Epithelial cell of proximal tubule (primary cell): ENCODE measurements at regions not wholly inside any gene's neighbourhood (a gene's known extent, or its start where the extent isn't known, plus 50 kb on each side); places are given as distances from the start of the nearest gene placed in this dataset.

Experiments
- DNase-seq: peaks from one replicate; pipeline ENCODE4 v3.0.0-alpha.2; 2011; ENCODE audit warnings: low read depth
- H3K4me3 ChIP-seq: 2 replicates; pipeline ENCODE4 v1.5.1; 2011; ENCODE audit warnings: low read depth, mild to moderate bottlenecking, low read length
- CTCF ChIP-seq: conservative IDR thresholded peaks from 2 replicates; pipeline ENCODE4 v1.5.1; 2012; ENCODE audit warnings: low read depth, mild to moderate bottlenecking, low read length

- TF ChIP-seq CTCF, result no peak
- DNase-seq, result no peak
- H3K4me3 ChIP-seq, result no peak overlapping the region
These were observed 120.7 kb downstream of the EDN3 start for GRCh38 chr20:59421089-59421488.

DNA sequence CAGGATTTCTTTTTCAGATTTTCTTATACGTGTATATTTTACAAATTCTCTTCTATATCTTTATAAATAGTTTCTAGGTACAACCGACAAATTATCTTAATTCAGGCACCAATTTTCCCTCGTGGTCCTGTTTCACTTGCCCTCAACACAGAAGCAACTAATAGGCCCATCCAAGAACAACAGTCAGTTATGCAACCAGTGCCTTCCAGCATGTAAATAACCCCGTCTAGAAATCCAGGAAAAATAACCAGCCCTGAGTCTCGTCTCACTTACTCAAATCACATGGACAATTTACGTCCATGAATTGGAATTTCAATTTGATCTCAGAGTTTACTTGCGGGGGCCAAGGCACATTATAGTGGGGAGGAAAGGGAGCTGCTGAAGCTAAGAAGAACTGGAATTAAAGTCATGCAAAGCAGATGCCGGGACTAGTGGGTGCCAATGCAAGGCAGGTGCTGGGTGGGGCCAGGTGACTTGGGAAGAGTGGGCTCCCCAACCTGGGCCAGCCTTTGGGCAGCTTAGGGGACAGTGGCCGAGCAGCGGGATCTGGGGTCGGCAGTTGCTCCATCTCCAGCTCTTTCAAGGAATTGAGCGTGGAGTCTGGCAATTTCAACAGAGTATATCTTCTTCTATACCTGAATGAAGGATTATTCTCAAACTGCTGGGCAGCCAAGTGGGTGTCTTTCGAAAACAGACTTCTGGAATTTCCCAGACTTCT is 121.7 kb downstream of the EDN3 start:
- no peak overlapping the region for H3K4me3 ChIP-seq
- TF ChIP-seq CTCF, result no peak
- DNase-seq, result no peak

DNA sequence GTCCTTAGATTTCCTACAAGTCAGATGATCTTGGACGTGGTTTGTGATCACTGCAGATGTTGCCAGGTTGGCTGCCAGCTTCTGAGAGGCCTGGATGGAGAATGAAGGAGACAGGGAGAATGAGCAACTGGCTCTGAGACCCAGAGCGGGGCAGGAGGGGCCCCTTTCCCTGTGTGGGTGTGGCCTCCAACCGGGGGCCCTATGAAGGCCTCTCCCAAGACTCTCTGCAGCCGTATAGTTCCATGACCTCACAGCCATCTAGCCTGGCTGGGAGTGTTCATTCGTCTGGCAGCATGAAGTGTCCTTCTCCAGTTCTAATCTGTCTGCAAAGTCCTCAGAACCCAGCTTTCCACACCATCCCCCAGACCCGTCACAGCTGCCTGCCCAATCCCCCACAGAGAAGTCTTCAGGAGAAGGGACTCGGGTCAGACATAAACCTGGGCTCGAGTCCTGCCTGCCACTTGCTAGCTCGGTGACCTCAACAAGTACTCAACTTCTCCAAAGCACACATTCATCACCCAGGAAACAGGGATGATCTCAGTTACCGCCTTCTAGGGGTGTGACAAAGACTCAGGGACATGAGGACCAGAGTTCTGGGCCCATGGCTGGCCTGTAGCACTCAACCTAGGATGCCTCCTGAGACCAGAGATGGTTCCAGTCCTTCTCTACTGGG is 122.6 kb downstream of the EDN3 start:
- no peak for TF ChIP-seq CTCF
- DNase-seq, result no peak

GRCh38 chr20:59424976-59425375 is 124.6 kb downstream of the EDN3 start:
- TF ChIP-seq CTCF, result no peak
- H3K4me3 ChIP-seq, result no peak overlapping the region
- DNase-seq, result no peak

More for the DNA sequence above, 122.6 kb downstream of the EDN3 start:
- no peak overlapping the region for H3K4me3 ChIP-seq

DNA sequence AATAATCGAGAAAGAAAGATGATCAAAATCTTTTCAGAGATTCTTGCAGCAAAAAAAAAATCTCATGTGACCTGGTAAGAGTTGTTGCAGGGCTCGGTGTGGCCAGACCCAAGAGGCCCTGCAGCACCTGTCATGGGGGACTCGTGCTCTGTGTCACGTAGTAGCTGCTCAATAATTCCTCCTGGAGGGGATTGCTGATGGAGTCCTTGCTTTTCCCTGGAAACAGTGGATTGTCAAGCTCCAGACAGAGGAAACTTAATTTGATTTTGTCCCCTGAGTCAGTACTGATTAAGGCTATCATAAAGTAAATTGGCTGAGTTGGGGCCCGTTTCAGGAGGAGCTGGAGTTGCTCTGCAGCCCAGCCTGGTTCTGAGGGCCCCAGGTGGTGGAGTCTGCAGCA is 125.2 kb downstream of the EDN3 start:
- DNase-seq, result no peak
- no peak for TF ChIP-seq CTCF
- no peak overlapping the region for H3K4me3 ChIP-seq

DNA sequence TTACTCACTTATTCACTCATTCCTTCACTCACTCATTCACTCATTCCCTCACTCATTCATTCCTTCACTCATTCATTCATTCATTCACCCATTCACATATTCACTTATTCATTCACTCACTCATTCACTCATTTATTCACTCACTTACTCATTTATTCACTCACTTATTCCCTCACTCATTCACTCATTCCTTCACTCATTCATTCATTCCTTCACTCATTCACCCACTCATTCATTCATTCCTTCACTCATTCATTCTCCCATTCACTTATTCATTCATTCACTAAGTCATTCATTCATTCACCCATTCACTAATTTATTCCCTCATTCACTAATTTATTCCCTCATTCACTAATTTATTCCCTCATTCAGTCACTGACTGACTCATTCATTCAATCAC is 127.6 kb downstream of the EDN3 start:
- no peak for DNase-seq
- TF ChIP-seq CTCF, result no peak
- H3K4me3 ChIP-seq, result no peak overlapping the region
